ENCODE measurements at regions not wholly inside any gene's neighbourhood (a gene's known extent, or its start where the extent isn't known, plus 50 kb on each side); places are given as distances from the start of the nearest gene placed in this dataset.

DNA sequence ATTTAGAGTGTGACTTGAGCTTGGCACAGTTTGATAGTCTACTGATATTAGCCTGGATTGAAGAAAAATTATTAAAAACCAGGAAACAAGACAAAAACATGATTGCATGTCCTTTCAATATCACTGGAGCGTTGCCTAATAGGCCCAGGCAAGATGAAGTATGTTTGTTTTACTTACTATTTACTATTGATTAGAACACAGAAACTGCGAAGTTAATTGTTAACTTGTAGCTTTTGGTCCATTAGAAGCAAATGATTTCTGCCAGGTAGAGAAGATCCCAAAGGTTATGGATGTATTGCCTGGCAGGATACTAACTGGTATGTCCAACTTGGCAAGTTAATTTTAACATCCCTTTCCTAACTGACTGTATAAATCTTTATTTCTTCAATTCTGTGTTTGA is 268.9 kb downstream of the ETNK1 start:
- Histone ChIP-seq H3K27ac (no peak overlapping the region), H3K4me1 (no peaks in the 10 kb centered on the region), H3K36me3 (no peaks in the 10 kb centered on the region), H3K4me3 (no peak overlapping the region), H3K9me3 (no peaks in the 10 kb centered on the region), H3K27me3 (no peaks in the 10 kb centered on the region)
- no peak for DNase-seq
- intact Hi-C loops (cut with DNase I; ENCODE audit: low total_unique reads), result no loop called here
- TF ChIP-seq, protein P1, sequence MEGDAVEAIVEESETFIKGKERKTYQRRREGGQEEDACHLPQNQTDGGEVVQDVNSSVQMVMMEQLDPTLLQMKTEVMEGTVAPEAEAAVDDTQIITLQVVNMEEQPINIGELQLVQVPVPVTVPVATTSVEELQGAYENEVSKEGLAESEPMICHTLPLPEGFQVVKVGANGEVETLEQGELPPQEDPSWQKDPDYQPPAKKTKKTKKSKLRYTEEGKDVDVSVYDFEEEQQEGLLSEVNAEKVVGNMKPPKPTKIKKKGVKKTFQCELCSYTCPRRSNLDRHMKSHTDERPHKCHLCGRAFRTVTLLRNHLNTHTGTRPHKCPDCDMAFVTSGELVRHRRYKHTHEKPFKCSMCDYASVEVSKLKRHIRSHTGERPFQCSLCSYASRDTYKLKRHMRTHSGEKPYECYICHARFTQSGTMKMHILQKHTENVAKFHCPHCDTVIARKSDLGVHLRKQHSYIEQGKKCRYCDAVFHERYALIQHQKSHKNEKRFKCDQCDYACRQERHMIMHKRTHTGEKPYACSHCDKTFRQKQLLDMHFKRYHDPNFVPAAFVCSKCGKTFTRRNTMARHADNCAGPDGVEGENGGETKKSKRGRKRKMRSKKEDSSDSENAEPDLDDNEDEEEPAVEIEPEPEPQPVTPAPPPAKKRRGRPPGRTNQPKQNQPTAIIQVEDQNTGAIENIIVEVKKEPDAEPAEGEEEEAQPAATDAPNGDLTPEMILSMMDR (IDR thresholded peaks at IDR 0.05), result no peak

DNA sequence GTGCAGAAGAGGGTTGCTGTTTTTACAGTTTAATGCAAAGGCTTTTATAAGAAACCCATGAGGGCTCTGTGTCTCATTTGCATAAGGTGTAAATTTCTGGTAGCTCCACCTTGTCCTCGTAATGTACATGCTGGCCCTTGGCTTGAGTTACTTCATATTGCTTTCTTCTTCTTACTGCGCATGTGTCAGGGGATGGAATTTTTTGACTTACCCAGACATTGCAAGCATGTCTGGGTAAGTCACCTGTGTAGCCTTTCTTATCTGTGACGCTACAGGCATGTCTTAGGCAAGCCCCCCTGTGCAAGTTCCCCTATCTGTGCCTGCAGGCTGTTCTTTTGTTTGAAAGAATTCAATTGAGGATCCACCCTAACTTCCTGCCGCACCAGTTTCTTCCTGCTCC is 274.2 kb downstream of the ETNK1 start:
- Histone ChIP-seq H3K4me1 (no peaks in the 10 kb centered on the region), H3K27ac (no peak overlapping the region), H3K4me3 (no peak overlapping the region), H3K9me3 (no peaks in the 10 kb centered on the region), H3K27me3 (no peaks in the 10 kb centered on the region), H3K36me3 (no peaks in the 10 kb centered on the region)
- intact Hi-C loops (cut with DNase I; ENCODE audit: low total_unique reads), result no loop called here
- TF ChIP-seq, protein P1 (IDR thresholded peaks at IDR 0.05), result no peak
- no peak for DNase-seq

DNA sequence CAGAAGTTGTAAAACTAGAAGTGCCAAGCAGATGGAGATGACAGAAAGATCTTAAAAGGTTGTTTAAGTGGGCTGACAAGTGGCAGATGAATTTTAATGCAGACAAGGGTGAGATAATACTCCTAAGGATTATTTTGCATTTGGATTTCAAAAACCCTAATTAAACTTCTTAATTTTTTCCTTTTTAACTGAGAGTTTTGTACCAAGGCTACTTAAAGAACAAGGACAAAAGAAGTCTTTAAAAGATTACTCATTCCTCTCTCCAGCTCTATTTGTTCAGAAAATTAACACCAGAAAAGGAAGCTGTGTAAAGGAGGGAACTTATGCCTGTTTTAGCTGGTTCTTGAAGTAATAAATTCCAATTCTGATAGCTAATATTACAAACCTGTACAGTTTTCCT is 275.4 kb downstream of the ETNK1 start:
- Histone ChIP-seq H3K9me3 (no peaks in the 10 kb centered on the region), H3K4me1 (no peaks in the 10 kb centered on the region), H3K27me3 (no peaks in the 10 kb centered on the region), H3K4me3 (no peak overlapping the region), H3K27ac (no peak overlapping the region), H3K36me3 (no peaks in the 10 kb centered on the region)
- intact Hi-C loops (cut with DNase I; ENCODE audit: low total_unique reads), result no loop called here
- no peak for DNase-seq
- TF ChIP-seq, protein P1 (IDR thresholded peaks at IDR 0.05), result no peak

DNA sequence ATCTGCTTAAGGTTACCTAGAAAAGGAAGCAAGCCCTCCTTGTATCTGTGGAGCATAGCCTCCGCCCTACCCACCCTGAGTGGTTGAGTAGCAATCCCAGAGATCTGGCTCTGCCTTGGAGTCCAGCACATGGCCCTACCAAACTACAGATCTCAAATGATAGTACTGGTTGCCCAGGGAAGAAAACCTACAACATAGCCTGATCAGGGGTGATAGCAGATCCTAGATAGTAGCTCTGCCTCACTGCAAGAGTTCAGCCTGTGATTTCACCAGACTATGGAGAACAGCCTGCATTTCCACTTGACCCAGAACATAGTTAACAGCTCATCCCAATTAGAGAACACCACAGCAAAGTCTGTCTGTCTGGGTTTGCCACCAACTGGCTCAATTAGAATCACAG is 279.5 kb downstream of the ETNK1 start:
- intact Hi-C loops (cut with DNase I; ENCODE audit: low total_unique reads), result no loop called here
- Histone ChIP-seq H3K9me3 (no peaks in the 10 kb centered on the region), H3K27ac (no peak overlapping the region), H3K4me1 (no peaks in the 10 kb centered on the region), H3K4me3 (no peak overlapping the region), H3K27me3 (no peaks in the 10 kb centered on the region), H3K36me3 (no peaks in the 10 kb centered on the region)
- no peak for DNase-seq
- TF ChIP-seq, protein P1 (IDR thresholded peaks at IDR 0.05), result no peak

DNA sequence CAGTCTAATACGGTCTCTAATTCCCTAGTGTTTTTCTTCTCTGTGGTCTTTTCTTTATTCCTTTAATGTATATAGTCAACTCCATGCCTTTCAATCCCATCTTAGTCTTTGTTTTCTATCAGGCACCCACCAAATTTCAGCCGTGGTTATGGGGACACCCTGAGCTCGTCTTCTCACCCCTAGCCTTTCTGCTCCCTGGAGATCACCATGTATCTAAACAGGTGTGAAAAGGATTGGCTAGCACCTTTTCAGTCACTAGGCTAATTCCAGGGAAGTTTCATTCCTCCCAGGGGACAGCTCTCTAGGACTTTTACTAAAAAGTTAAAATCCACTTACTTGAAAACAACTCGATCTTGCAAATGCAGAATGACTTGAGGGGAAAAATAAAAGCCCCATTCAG is 291.3 kb downstream of the ETNK1 start:
- Histone ChIP-seq H3K27ac (no peak overlapping the region), H3K4me1 (no peaks in the 10 kb centered on the region), H3K9me3 (no peaks in the 10 kb centered on the region), H3K27me3 (no peaks in the 10 kb centered on the region), H3K36me3 (no peaks in the 10 kb centered on the region), H3K4me3 (no peak overlapping the region)
- DNase-seq, result no peak
- intact Hi-C loops (cut with DNase I; ENCODE audit: low total_unique reads), result no loop called here
- TF ChIP-seq, protein P1 (IDR thresholded peaks at IDR 0.05), result no peak

DNA sequence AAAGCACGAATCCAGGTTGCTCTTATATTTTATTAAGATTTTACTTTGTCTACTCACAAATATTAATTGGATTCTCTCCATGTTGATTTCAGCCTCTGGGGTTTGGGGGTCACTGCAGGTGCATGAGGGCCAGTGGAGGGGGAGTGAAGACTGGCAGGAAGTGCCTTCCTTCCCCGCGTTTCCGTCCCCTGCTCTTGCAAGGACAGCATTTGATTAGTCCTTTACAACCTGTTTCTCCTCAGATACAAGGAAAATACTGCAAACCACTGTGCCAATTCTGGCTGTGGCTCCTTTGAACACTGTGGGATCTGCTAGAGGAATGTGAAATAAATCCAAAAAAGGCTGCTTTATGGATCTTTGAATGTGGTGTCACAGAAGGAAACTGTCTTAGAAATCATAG is 291.8 kb downstream of the ETNK1 start:
- Histone ChIP-seq H3K27ac (no peak overlapping the region), H3K4me3 (no peak overlapping the region), H3K36me3 (no peaks in the 10 kb centered on the region), H3K4me1 (no peaks in the 10 kb centered on the region), H3K27me3 (no peaks in the 10 kb centered on the region), H3K9me3 (no peaks in the 10 kb centered on the region)
- no peak for DNase-seq
- intact Hi-C loops (cut with DNase I; ENCODE audit: low total_unique reads), result no loop called here
- TF ChIP-seq, protein P1 (IDR thresholded peaks at IDR 0.05), result no peak

All from tibial artery (tissue), 4 donors.